AG20443 (cell line): ENCODE measurements at regions not wholly inside any gene's neighbourhood (a gene's known extent, or its start where the extent isn't known, plus 50 kb on each side); places are given as distances from the start of the nearest gene placed in this dataset.

Source experiments
- DNase-seq: peaks from one replicate; pipeline ENCODE4 v3.0.0; 2012; ENCODE audit warnings: low spot score, mixed read lengths

GRCh38 chr21:43302769-43303168, 124.2 kb downstream of the SIK1 start:
- DNase-seq, result no peak

- no peak for DNase-seq
These were observed 124.8 kb downstream of the SIK1 start for GRCh38 chr21:43302062-43302700.

- no peak for DNase-seq
These were observed 125.4 kb downstream of the SIK1 start for GRCh38 chr21:43301409-43302061.

GRCh38 chr21:43300496-43301408, 126.2 kb downstream of the SIK1 start:
- DNase-seq, result no peak

- no peak for DNase-seq
These were observed 127.3 kb downstream of the SIK1 start for GRCh38 chr21:43299441-43300277.

- DNase-seq, result no peak
These were observed 128.1 kb downstream of the SIK1 start for GRCh38 chr21:43298546-43299440.

GRCh38 chr21:43297989-43298388, 128.9 kb downstream of the SIK1 start:
- no peak for DNase-seq

GRCh38 chr21:43297391-43297981, 128.7 kb downstream of the CRYAA start:
- no peak for DNase-seq

GRCh38 chr21:43295066-43295958, 126.5 kb downstream of the CRYAA start:
- DNase-seq, result no peak

GRCh38 chr21:43294194-43294902, 125.5 kb downstream of the CRYAA start:
- no peak for DNase-seq

GRCh38 chr21:43292866-43293142, 124.0 kb downstream of the CRYAA start:
- DNase-seq, result no peak

- DNase-seq, result no peak
These were observed 123.4 kb downstream of the CRYAA start for GRCh38 chr21:43292041-43292865.

GRCh38 chr21:43291347-43291950, 122.6 kb downstream of the CRYAA start:
- DNase-seq, result no peak

GRCh38 chr21:43290421-43291346, 121.9 kb downstream of the CRYAA start:
- DNase-seq, result no peak

- no peak for DNase-seq
These were observed 121.2 kb downstream of the CRYAA start for GRCh38 chr21:43289966-43290365.

GRCh38 chr21:43289442-43289841, 120.6 kb downstream of the CRYAA start:
- DNase-seq, result no peak
